Hepatocyte (in vitro differentiated cells): ENCODE measurements at regions not wholly inside any gene's neighbourhood (a gene's known extent, or its start where the extent isn't known, plus 50 kb on each side); places are given as distances from the start of the nearest gene placed in this dataset.

ENCODE experiments used
- EZH2 ChIP-seq: fragments of 200-600 bp; sonication (generic); IDR thresholded peaks from 2 replicates; pipeline ENCODE4 v1.6.1; 2016; ENCODE audit warnings: antibody characterized with exemption, mild to moderate bottlenecking, borderline replicate concordance
- TF ChIP-seq, protein P1 (sequence below): fragments of 200-600 bp; sonication (generic); IDR thresholded peaks from 2 replicates; pipeline ENCODE4 v1.5.1; 2016; ENCODE audit warnings: antibody characterized with exemption, mild to moderate bottlenecking; ENCODE audit not compliant: poor library complexity

DNA sequence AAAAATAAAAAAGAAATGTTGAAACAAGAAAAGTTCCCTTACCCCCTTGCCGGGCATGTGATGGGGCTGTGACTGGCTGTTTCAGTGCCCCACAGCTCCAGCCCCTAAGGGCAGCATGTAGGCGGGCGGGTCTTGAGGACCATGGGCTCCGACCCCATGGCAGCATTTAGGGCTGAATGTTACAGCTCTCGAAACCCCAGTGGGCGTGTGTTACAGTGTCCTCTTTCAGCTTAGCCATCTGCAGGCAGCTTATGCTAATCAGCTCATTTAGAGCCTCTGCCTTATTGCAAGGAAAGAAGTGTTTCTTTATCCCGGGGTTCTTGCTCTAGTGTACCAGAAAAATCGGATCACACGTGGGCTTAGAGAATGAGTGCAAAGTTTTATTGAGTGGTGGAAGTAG, 497.4 kb upstream of the CYLC2 start:
- TF ChIP-seq, protein P1, sequence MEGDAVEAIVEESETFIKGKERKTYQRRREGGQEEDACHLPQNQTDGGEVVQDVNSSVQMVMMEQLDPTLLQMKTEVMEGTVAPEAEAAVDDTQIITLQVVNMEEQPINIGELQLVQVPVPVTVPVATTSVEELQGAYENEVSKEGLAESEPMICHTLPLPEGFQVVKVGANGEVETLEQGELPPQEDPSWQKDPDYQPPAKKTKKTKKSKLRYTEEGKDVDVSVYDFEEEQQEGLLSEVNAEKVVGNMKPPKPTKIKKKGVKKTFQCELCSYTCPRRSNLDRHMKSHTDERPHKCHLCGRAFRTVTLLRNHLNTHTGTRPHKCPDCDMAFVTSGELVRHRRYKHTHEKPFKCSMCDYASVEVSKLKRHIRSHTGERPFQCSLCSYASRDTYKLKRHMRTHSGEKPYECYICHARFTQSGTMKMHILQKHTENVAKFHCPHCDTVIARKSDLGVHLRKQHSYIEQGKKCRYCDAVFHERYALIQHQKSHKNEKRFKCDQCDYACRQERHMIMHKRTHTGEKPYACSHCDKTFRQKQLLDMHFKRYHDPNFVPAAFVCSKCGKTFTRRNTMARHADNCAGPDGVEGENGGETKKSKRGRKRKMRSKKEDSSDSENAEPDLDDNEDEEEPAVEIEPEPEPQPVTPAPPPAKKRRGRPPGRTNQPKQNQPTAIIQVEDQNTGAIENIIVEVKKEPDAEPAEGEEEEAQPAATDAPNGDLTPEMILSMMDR, result no peak
- no peak for TF ChIP-seq EZH2
